ENCODE measurements at regions not wholly inside any gene's neighbourhood (a gene's known extent, or its start where the extent isn't known, plus 50 kb on each side); places are given as distances from the start of the nearest gene placed in this dataset.

GRCh38 chr5:126335886-126336285, 87.3 kb upstream of the GRAMD2B start:
- ATAC-seq (no peak), DNase-seq (no peak)

- DNase-seq (no peak), ATAC-seq (no peak)
Measured at GRCh38 chr5:126338635-126339034, 84.6 kb upstream of the GRAMD2B start.

DNA sequence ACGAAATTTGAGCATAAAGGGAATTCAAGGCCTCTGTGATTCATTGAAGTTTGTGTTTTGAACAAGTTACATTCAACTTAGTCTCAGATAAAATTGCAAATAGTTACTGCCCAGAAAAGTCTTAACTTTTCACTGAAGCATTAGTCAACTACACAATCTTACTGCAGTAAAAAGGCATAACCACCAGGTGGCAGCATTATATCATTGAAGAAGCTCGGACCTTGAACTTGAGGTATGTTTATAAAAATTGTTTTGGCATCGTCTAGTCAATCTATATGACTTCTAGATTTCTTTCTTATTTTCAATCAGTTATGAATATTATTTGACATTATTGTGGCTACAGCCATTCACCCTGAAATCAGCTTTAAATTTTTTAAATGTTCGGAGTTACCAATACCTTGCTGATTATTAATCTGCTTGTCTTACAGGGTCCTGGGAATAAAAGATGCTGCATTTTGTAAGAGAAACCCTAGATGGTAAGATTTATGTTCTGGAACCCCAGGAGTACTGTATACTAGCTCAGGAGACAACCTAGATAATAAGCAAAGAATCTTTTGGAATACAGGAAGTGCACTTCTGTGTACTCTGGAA, 83.9 kb upstream of the GRAMD2B start:
- no peak for ATAC-seq
- peak; percentile 48 for DNase-seq

- no peak for ATAC-seq
- no peak for DNase-seq
Measured at GRCh38 chr5:126341906-126342630, 81.1 kb upstream of the GRAMD2B start.

GRCh38 chr5:126348855-126349635, 74.2 kb upstream of the GRAMD2B start:
- ATAC-seq (no peak), DNase-seq (no peak)

GRCh38 chr5:126351153-126351552, 72.1 kb upstream of the GRAMD2B start:
- ATAC-seq: no peak
- no peak for DNase-seq

GRCh38 chr5:126354012-126354857, 69.0 kb upstream of the GRAMD2B start:
- DNase-seq (no peak), ATAC-seq (peak; percentile 58)

DNA sequence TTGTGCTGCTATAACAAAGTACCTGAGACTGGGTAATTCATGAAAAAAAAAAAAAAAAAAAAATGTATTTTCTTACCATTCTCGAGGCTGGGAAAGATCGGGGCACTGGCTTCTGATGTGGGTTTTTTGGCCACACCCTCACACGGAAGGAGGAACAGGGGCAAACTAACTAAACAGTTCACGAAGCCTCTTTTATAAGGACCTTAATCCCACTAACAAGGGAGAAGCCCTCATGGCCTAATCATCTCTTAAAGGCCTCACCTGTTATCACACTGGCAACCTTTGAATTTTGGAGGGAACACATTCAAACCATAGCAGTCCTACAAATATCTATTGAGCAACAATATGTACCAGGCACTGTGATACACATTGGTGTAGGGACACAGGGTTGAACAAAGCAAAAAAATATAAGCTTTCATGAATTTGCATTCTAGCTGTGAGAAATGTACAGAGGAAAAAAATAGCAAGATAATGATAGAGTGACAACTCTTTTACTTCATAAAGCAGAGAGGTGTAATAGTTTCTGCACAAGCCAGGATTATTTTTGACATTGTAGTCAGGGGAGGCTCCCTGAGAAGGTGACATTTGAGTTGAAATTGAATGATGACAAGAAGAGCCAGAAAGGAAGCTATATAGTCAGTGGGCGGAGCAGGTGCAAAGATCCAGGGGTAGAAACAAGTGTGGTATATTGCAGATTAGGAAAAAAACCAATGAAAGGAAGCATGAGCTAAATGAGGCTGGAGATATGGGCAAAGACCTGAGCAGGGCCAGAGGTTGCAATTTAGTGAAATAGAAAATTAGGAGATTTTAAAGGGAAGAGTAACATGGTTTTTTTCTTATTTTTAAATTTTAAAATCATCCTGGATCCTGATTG, 68.1 kb upstream of the GRAMD2B start:
- no peak for DNase-seq

GRCh38 chr5:126355940-126356339, 67.3 kb upstream of the GRAMD2B start:
- DNase-seq (no peak), ATAC-seq (no peak)

More for the DNA sequence above, 68.1 kb upstream of the GRAMD2B start:
- no peak for ATAC-seq

GRCh38 chr5:126357585-126358342, 65.4 kb upstream of the GRAMD2B start:
- ATAC-seq (no peak), DNase-seq (no peak)

GRCh38 chr5:126358525-126358924, 64.7 kb upstream of the GRAMD2B start:
- peak; percentile 72 for ATAC-seq
- DNase-seq: no peak

- DNase-seq (no peak), ATAC-seq (peak; percentile 46)
Measured at GRCh38 chr5:126359884-126360283, 63.3 kb upstream of the GRAMD2B start.

- DNase-seq: no peak
Measured at GRCh38 chr5:126360467-126360866, 62.7 kb upstream of the GRAMD2B start.

DNA sequence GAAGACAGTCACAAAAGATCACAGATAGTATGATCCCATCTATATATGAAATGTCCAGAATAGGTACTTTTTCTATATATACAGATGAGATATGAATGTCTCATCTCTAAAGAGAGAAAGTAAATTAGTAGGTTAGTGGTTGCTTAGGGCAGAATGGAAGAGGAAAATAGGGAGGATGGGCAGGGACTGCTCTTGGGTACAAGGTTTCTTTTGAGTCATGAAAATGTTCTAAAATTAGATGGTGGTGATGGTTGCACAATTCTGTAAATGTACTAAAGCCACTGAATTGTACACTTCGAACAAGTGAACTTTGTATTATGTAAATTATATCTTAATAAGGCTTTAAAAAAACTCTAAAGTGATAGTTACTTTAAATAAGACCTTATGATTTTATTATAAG, 59.6 kb upstream of the GRAMD2B start:
- DNase-seq (no peak), ATAC-seq (peak; percentile 43)

More at GRCh38 chr5:126360467-126360866, 62.7 kb upstream of the GRAMD2B start:
- ATAC-seq: no peak

DNA sequence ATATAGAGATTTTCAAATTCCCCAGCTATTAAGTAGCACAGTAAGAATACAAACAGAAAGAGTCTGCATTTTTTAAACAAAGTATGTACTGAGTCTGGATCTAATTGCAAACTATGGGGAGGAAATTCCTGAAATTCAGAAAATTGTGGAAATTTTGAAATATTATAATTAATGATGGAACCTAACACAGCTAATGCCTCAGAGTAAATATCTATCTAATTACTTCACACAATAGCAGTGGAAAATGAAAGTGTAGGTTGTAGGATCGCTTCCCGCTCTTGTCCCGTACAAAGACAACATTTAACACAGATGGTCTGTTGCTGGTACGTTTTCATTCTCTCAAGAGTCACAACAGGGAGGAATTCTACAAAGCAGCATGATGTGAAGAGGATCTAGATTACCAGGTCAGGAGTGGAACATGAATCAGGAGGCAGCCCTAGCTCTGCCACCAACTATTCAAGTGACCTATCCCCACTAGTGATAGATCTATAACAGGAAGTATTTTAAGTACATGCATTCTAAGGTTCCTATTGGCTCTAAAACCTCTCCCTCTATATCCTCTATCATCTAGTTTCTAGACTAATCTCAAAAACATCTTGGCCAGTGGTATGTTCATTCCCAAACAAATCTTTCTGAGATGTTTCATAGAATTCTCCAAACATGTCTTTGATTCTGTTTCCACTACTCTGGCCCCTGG, 58.9 kb upstream of the GRAMD2B start:
- no peak for ATAC-seq

GRCh38 chr5:126365446-126366198, 57.6 kb upstream of the GRAMD2B start:
- DNase-seq (no peak), ATAC-seq (no peak)

More for the DNA sequence above, 58.9 kb upstream of the GRAMD2B start:
- DNase-seq: no peak

DNA sequence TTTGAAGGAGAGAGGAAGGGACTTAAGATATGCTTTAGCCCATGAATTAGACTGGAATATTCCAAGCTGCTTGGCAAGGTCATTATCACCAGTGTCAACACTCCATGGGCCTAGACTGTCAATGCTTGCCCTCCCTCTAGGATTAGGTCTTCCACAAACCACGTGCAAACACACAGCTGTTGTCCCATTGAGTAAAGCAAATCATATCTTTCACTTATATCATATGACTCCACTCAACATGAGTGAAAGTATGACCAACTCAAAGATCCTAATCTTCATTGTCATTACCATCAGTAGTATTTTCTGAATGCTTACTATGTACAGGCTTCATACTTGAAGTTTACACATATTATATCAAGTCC, 57.0 kb upstream of the GRAMD2B start:
- no peak for DNase-seq
- no peak for ATAC-seq

- ATAC-seq (no peak), DNase-seq (no peak)
Measured at GRCh38 chr5:126368239-126368812, 54.9 kb upstream of the GRAMD2B start.

DNA sequence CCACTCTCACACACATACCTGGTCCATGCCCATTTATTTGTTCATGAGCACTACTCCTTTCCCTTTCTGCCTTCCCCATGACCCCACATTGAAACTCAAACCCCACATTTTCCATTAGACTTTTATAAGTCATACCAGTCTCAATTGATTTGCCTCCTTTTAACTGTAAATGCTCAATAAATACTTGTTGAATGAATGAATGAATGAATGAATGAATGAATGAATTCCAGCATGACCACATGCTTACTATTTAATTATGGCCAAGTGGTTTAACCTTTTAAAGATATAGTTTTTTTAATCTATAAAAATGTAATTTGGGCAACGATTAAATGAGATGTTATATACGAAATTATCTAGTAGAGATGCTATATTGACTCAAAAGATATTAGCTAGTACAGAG, 54.1 kb upstream of the GRAMD2B start:
- ATAC-seq: no peak

More for the DNA sequence above, 54.1 kb upstream of the GRAMD2B start:
- no peak for DNase-seq

Data from stimulated activated naive CD8-positive, alpha-beta T cell treated with anti-CD3 and anti-CD28 coated beads, Interleukin-15, Interleukin-2, amounts not matched to agents 100 U/mL and 50 U/mL, for 24 hours (primary cell).